DOHH2 (cell line): ENCODE measurements at regions not wholly inside any gene's neighbourhood (a gene's known extent, or its start where the extent isn't known, plus 50 kb on each side); places are given as distances from the start of the nearest gene placed in this dataset.

ENCODE experiments used
- H3F3A ChIP-seq: fragments of 200-600 bp; sonication (generic), shearing (Covaris generic); 2 replicates; pipeline ENCODE4 v1.6.0; 2016; ENCODE audit warnings: antibody characterized with exemption, mild to moderate bottlenecking; ENCODE audit not compliant: control insufficient read depth, insufficient read depth
- H3K27ac ChIP-seq: fragments of 200-600 bp; sonication (generic); 2 replicates; pipeline ENCODE4 v1.5.1; 2014; ENCODE audit warnings: low read depth, mild to moderate bottlenecking, low read length, moderate library complexity
- H3K27me3 ChIP-seq: fragments of 200-600 bp; sonication (generic); 2 replicates; pipeline ENCODE4 v1.6.1; 2014; ENCODE audit warnings: mild to moderate bottlenecking, low read length, mixed read lengths; ENCODE audit not compliant: control insufficient read depth
- H3K36me3 ChIP-seq: fragments of 200-600 bp; sonication (generic); 2 replicates; pipeline ENCODE4 v1.6.1; 2014; ENCODE audit warnings: mild to moderate bottlenecking, low read length, moderate library complexity, mixed read lengths; ENCODE audit not compliant: control insufficient read depth
- H3K4me1 ChIP-seq: fragments of 200-600 bp; sonication (generic); 2 replicates; pipeline ENCODE4 v1.6.1; 2014; ENCODE audit warnings: mild to moderate bottlenecking, low read length, mixed read lengths; ENCODE audit not compliant: control insufficient read depth
- H3K4me2 ChIP-seq: fragments of 200-600 bp; sonication (generic); 2 replicates; pipeline ENCODE4 v1.6.0; 2014; ENCODE audit warnings: mild to moderate bottlenecking, low read length, moderate library complexity
- H3K4me3 ChIP-seq: fragments of 200-600 bp; sonication (generic); 2 replicates; pipeline ENCODE4 v1.5.1; 2014; ENCODE audit warnings: mild to moderate bottlenecking, low read length, mixed read lengths
- H3K79me2 ChIP-seq: fragments of 200-600 bp; sonication (generic); 2 replicates; pipeline ENCODE4 v1.6.1; 2014; ENCODE audit warnings: mild to moderate bottlenecking, low read length, mixed read lengths; ENCODE audit not compliant: control insufficient read depth
- H3K9me2 ChIP-seq: fragments of 200-600 bp; sonication (generic); replicated peaks from 2 replicates; pipeline ENCODE4 v1.6.1; 2014; ENCODE audit warnings: mild to moderate bottlenecking, low read length, mixed read lengths; ENCODE audit not compliant: control insufficient read depth
- H3K9me3 ChIP-seq: fragments of 200-600 bp; sonication (generic); 2 replicates; pipeline ENCODE4 v1.6.1; 2014; ENCODE audit warnings: antibody characterized with exemption, low read length, mixed read lengths; ENCODE audit not compliant: control insufficient read depth, insufficient read depth
- H4K20me1 ChIP-seq: fragments of 200-600 bp; sonication (generic); 2 replicates; pipeline ENCODE4 v1.6.0; 2014; ENCODE audit warnings: low read depth, mild to moderate bottlenecking, antibody characterized with exemption, low read length, moderate library complexity; ENCODE audit not compliant: control insufficient read depth, insufficient read depth
- EZH2phosphoT487 ChIP-seq: fragments of 200-600 bp; sonication (generic); IDR thresholded peaks from 2 replicates; pipeline ENCODE4 v1.6.1; 2017; ENCODE audit warnings: borderline replicate concordance, mild to moderate bottlenecking, antibody characterized with exemption, low read length, moderate library complexity, mixed read lengths
- TF ChIP-seq, protein P1 (sequence below): fragments of 200-600 bp; sonication (generic); IDR thresholded peaks from one replicate; pipeline ENCODE4 v1.5.1; 2014; ENCODE audit warnings: antibody characterized with exemption, mild to moderate bottlenecking, low read depth, low read length; ENCODE audit not compliant: poor library complexity, severe bottlenecking

- Histone ChIP-seq H3K79me2 (no peaks in the 10 kb centered on the region), H3K9me3 (no peaks in the 10 kb centered on the region), H3K4me2 (no peak overlapping the region), H3K4me3 (no peak overlapping the region), H3K4me1 (no peaks in the 10 kb centered on the region), H3F3A (no peaks in the 10 kb centered on the region), H3K9me2 (no peaks in the 10 kb centered on the region), H3K36me3 (no peaks in the 10 kb centered on the region), H4K20me1 (no peaks in the 10 kb centered on the region), H3K27me3 (no peaks in the 10 kb centered on the region), H3K27ac (no peak overlapping the region)
- TF ChIP-seq, protein P1, sequence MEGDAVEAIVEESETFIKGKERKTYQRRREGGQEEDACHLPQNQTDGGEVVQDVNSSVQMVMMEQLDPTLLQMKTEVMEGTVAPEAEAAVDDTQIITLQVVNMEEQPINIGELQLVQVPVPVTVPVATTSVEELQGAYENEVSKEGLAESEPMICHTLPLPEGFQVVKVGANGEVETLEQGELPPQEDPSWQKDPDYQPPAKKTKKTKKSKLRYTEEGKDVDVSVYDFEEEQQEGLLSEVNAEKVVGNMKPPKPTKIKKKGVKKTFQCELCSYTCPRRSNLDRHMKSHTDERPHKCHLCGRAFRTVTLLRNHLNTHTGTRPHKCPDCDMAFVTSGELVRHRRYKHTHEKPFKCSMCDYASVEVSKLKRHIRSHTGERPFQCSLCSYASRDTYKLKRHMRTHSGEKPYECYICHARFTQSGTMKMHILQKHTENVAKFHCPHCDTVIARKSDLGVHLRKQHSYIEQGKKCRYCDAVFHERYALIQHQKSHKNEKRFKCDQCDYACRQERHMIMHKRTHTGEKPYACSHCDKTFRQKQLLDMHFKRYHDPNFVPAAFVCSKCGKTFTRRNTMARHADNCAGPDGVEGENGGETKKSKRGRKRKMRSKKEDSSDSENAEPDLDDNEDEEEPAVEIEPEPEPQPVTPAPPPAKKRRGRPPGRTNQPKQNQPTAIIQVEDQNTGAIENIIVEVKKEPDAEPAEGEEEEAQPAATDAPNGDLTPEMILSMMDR: no peak
- no peak for TF ChIP-seq EZH2phosphoT487
Measured at GRCh38 chr4:159607809-159608208, 504.9 kb downstream of the RAPGEF2 start.

DNA sequence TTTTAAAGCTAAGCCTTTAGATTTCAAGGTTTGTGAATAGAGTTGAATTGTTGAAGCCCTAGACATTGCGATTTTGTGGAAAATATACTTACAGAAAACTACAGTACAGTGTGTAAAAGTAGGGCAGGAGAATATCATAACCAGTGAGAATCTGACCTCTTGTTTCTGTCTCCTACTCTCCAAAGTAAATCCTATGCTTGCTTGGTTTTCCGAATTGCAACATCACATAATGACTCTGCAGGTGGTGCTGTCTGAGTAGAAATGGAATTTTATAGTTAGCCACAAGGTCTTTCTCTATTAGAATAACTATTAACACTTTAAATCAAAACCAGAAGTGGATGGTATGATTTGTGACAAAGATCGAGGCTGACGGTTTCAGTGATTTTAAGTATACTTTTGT lies 505.6 kb downstream of the RAPGEF2 start:
- Histone ChIP-seq H4K20me1 (no peaks in the 10 kb centered on the region), H3K27ac (no peak overlapping the region), H3K4me1 (no peaks in the 10 kb centered on the region), H3K4me2 (no peak overlapping the region), H3K27me3 (no peaks in the 10 kb centered on the region), H3K36me3 (no peaks in the 10 kb centered on the region), H3K9me3 (no peaks in the 10 kb centered on the region), H3K79me2 (no peaks in the 10 kb centered on the region), H3K9me2 (no peaks in the 10 kb centered on the region), H3F3A (no peaks in the 10 kb centered on the region), H3K4me3 (no peak overlapping the region)
- TF ChIP-seq, protein P1: no peak
- TF ChIP-seq EZH2phosphoT487: no peak

- Histone ChIP-seq H3K27ac (no peak overlapping the region), H3K4me3 (no peak overlapping the region), H3K4me2 (no peak overlapping the region), H3K79me2 (no peaks in the 10 kb centered on the region), H3K9me3 (no peaks in the 10 kb centered on the region), H3K36me3 (no peaks in the 10 kb centered on the region), H3K9me2 (no peaks in the 10 kb centered on the region), H3K4me1 (no peaks in the 10 kb centered on the region), H4K20me1 (no peaks in the 10 kb centered on the region), H3F3A (no peaks in the 10 kb centered on the region), H3K27me3 (no peaks in the 10 kb centered on the region)
- TF ChIP-seq, protein P1: no peak
- no peak for TF ChIP-seq EZH2phosphoT487
Measured at GRCh38 chr4:159632031-159632430, 529.2 kb downstream of the RAPGEF2 start.
